ENCODE measurements at regions not wholly inside any gene's neighbourhood (a gene's known extent, or its start where the extent isn't known, plus 50 kb on each side); places are given as distances from the start of the nearest gene placed in this dataset.

- TF ChIP-seq REST (IDR thresholded peaks at IDR 0.05; ENCODE audit: borderline replicate concordance) (peak; percentile 5; the same call in 1 of the 2 replicates), REST (CRISPR knock-in tag; IDR thresholded peaks at IDR 0.05; ENCODE audit: low read depth) (no peak), SOX6 (IDR thresholded peaks at IDR 0.05) (peak; percentile 79), ZNF23 (CRISPR knock-in tag; IDR thresholded peaks at IDR 0.05) (no peak), KDM1A (IDR thresholded peaks at IDR 0.05) (peak; percentile 80 to 87), MEIS2 (IDR thresholded peaks at IDR 0.05; ENCODE audit: partially characterized antibody) (peak; percentile 13), ZNF274 (IDR thresholded peaks at IDR 0.05; ENCODE audit: borderline replicate concordance, low read depth, low read length) (0 out of 2 replicates have a peak, but pooled peaks have one; percentile 28), MBD1 (CRISPR knock-in tag; IDR thresholded peaks at IDR 0.05) (no peak), CREB1 (IDR thresholded peaks at IDR 0.05) (0 out of 2 replicates have a peak, but pooled peaks have one; percentile 21), CREB1 (CRISPR knock-in tag; IDR thresholded peaks at IDR 0.05) (no peak), DPF2 (IDR thresholded peaks at IDR 0.05) (peak; percentile 86), STAT5B (CRISPR knock-in tag; IDR thresholded peaks at IDR 0.05) (no peak), CBFA2T3 (IDR thresholded peaks at IDR 0.05) (peak; percentile 95), ZNF76 (CRISPR knock-in tag; IDR thresholded peaks at IDR 0.05; ENCODE audit: borderline replicate concordance) (no peak), FOSL1 (tag; conservative IDR thresholded peaks at IDR 0.05) (peak; percentile 72)
- TF ChIP-seq, protein P1, sequence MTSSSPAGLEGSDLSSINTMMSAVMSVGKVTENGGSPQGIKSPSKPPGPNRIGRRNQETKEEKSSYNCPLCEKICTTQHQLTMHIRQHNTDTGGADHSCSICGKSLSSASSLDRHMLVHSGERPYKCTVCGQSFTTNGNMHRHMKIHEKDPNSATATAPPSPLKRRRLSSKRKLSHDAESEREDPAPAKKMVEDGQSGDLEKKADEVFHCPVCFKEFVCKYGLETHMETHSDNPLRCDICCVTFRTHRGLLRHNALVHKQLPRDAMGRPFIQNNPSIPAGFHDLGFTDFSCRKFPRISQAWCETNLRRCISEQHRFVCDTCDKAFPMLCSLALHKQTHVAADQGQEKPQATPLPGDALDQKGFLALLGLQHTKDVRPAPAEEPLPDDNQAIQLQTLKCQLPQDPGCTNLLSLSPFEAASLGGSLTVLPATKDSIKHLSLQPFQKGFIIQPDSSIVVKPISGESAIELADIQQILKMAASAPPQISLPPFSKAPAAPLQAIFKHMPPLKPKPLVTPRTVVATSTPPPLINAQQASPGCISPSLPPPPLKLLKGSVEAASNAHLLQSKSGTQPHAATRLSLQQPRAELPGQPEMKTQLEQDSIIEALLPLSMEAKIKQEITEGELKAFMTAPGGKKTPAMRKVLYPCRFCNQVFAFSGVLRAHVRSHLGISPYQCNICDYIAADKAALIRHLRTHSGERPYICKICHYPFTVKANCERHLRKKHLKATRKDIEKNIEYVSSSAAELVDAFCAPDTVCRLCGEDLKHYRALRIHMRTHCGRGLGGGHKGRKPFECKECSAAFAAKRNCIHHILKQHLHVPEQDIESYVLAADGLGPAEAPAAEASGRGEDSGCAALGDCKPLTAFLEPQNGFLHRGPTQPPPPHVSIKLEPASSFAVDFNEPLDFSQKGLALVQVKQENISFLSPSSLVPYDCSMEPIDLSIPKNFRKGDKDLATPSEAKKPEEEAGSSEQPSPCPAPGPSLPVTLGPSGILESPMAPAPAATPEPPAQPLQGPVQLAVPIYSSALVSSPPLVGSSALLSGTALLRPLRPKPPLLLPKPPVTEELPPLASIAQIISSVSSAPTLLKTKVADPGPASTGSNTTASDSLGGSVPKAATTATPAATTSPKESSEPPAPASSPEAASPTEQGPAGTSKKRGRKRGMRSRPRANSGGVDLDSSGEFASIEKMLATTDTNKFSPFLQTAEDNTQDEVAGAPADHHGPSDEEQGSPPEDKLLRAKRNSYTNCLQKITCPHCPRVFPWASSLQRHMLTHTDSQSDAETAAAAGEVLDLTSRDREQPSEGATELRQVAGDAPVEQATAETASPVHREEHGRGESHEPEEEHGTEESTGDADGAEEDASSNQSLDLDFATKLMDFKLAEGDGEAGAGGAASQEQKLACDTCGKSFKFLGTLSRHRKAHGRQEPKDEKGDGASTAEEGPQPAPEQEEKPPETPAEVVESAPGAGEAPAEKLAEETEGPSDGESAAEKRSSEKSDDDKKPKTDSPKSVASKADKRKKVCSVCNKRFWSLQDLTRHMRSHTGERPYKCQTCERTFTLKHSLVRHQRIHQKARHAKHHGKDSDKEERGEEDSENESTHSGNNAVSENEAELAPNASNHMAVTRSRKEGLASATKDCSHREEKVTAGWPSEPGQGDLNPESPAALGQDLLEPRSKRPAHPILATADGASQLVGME (CRISPR knock-in tag; IDR thresholded peaks at IDR 0.05): no peak
These were observed 97.6 kb downstream of the CD164 start (continued) for GRCh38 chr6:109284675-109285074.

Data from K562 (cell line).